Lower leg skin (tissue), 3 donors: ENCODE measurements at regions not wholly inside any gene's neighbourhood (a gene's known extent, or its start where the extent isn't known, plus 50 kb on each side); places are given as distances from the start of the nearest gene placed in this dataset.

Experiments
- CTCF ChIP-seq, 3 donors: fragments of 450-650 bp; IDR thresholded peaks; one replicate each; pipeline ENCODE4 v1.5.1; 2016; ENCODE audit warnings: antibody characterized with exemption in 3 of 3, mild to moderate bottlenecking in 3 of 3, moderate library complexity in 2 of 3
- POLR2A ChIP-seq, 2 donors: fragments of 450-650 bp; IDR thresholded peaks; one replicate each; pipeline ENCODE4 v1.6.1; 2016 to 2017; ENCODE audit warnings: antibody characterized with exemption in 2 of 2, mild to moderate bottlenecking in 1 of 2, moderate library complexity in 1 of 2

GRCh38 chr5:174400461-174400860 lies 323.9 kb upstream of the MSX2 start:
- TF ChIP-seq CTCF (IDR thresholded peaks at IDR 0.05) (no peak), POLR2A (IDR thresholded peaks at IDR 0.05) (no peak)
